BE2C (cell line): ENCODE measurements at regions not wholly inside any gene's neighbourhood (a gene's known extent, or its start where the extent isn't known, plus 50 kb on each side); places are given as distances from the start of the nearest gene placed in this dataset.

Experiments
- DNase-seq: peaks from one replicate; pipeline ENCODE4 v3.0.0-alpha.2; 2020
- H3K27me3 ChIP-seq: fragments of 250-450 bp; sonication (Bioruptor Pico); 2 replicates; pipeline ENCODE4 v1.5.1; 2020; ENCODE audit warnings: mild to moderate bottlenecking
- H3K36me3 ChIP-seq: fragments of 250-450 bp; sonication (Bioruptor Pico); 2 replicates; pipeline ENCODE4 v1.5.1; 2020; ENCODE audit warnings: mild to moderate bottlenecking
- H3K4me1 ChIP-seq: fragments of 250-450 bp; sonication (Bioruptor Pico); 2 replicates; pipeline ENCODE4 v1.5.1; 2020
- H3K4me3 ChIP-seq: 2 replicates; pipeline ENCODE4 v1.5.1; 2011; ENCODE audit warnings: low read depth, low read length
- H3K9me3 ChIP-seq: fragments of 250-450 bp; sonication (Bioruptor Pico); 2 replicates; pipeline ENCODE4 v1.5.1; 2020
- TF ChIP-seq, protein P1 (sequence below): IDR thresholded peaks from 2 replicates; pipeline ENCODE4 v1.5.1; 2012; ENCODE audit warnings: mild to moderate bottlenecking, low read depth, low read length

DNA sequence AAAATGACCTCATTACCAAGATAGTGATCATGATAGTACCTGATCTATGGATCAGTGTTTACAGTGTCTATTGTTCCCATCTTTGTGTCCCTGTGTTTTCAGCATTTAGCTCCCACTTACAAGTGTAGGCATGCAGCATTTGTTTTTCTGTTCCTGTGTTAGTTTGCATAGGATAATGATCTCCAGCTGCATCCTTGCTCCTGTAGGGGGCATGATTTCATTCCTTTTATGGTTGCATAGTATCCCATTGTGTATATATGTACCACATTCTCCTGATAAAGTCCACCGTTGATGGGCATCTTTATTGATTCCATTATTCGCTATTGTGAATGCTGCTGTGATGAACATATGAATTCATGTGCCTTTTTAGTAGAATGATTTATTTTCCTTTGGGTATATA, 215.4 kb upstream of the NAV3 start:
- H3K4me1 ChIP-seq = no peaks in the 10 kb centered on the region
- H3K27me3 ChIP-seq = no peaks in the 10 kb centered on the region
- H3K9me3 ChIP-seq = no peaks in the 10 kb centered on the region
- TF ChIP-seq, protein P1, sequence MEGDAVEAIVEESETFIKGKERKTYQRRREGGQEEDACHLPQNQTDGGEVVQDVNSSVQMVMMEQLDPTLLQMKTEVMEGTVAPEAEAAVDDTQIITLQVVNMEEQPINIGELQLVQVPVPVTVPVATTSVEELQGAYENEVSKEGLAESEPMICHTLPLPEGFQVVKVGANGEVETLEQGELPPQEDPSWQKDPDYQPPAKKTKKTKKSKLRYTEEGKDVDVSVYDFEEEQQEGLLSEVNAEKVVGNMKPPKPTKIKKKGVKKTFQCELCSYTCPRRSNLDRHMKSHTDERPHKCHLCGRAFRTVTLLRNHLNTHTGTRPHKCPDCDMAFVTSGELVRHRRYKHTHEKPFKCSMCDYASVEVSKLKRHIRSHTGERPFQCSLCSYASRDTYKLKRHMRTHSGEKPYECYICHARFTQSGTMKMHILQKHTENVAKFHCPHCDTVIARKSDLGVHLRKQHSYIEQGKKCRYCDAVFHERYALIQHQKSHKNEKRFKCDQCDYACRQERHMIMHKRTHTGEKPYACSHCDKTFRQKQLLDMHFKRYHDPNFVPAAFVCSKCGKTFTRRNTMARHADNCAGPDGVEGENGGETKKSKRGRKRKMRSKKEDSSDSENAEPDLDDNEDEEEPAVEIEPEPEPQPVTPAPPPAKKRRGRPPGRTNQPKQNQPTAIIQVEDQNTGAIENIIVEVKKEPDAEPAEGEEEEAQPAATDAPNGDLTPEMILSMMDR = 0 out of 2 replicates have a peak, but pooled peaks have one; percentile 9
- no peak overlapping the region for H3K4me3 ChIP-seq
- no peaks in the 10 kb centered on the region for H3K36me3 ChIP-seq
- no peak for DNase-seq

DNA sequence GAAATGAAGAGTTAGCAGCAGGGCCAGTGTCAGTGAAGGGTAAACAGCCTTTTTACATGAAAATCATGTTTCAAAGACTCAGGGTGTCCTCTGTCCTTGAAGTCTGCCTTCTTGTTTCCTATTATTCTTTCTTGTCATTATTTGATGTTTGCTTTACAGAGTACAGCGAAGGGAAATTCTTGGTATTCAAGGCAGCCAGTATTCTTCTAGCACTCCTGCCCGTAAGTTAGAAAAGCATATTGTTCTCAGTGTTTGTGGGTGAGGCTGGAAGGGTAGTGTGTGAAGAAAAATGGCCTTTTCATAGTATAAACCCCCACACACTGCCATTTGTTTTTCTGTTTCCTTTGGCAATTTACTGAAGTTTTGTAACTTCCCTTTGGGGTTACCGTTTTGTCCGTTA, 217.3 kb upstream of the NAV3 start:
- Histone ChIP-seq H3K4me3 (no peak overlapping the region), H3K27me3 (no peaks in the 10 kb centered on the region), H3K36me3 (no peaks in the 10 kb centered on the region), H3K4me1 (no peaks in the 10 kb centered on the region), H3K9me3 (no peaks in the 10 kb centered on the region)
- DNase-seq = no peak
- TF ChIP-seq, protein P1 = no peak

DNA sequence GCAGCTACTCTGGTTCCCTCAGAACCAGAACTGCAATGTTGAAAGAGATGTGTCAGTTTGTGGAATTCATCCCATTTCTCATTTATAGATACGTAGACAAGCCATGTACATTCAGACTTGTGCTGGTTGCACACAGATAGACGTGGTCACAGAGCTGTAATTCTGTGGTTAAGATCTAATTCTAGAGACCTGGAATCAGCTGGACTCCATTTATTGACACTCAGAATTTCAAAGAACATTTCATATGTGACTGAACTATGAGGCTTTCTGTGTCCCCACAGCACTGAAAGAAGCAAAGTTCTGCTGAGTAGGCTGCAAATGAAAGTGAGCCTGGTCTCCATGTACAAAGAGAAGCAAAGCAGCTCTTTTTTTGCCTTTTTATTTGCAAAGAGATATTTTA, 220.2 kb upstream of the NAV3 start:
- TF ChIP-seq, protein P1 = no peak
- no peaks in the 10 kb centered on the region for H3K9me3 ChIP-seq
- no peak overlapping the region for H3K4me3 ChIP-seq
- no peak for DNase-seq
- no peaks in the 10 kb centered on the region for H3K4me1 ChIP-seq
- no peaks in the 10 kb centered on the region for H3K36me3 ChIP-seq
- no peaks in the 10 kb centered on the region for H3K27me3 ChIP-seq

DNA sequence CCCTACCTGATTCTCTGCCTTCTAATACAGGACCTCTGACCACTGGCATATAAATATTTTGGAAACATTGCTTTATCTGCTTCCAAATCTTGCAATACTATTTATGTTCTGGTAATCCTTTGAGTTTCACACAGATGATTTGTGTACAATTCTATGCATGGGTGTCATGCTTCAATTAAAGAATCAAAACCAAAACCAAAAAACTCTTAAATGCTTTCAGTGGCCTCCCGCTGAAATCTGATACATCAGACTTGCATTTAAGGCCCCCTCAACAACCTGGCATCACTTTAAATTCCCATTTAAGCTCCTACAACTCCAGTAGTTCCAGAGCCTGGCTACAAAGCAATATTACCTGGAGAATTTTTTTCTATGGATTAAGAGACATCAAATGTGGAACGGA, 221.7 kb upstream of the NAV3 start:
- Histone ChIP-seq H3K27me3 (no peaks in the 10 kb centered on the region), H3K36me3 (no peaks in the 10 kb centered on the region), H3K4me1 (no peaks in the 10 kb centered on the region), H3K9me3 (no peaks in the 10 kb centered on the region), H3K4me3 (no peak overlapping the region)
- TF ChIP-seq, protein P1 = no peak
- no peak for DNase-seq

DNA sequence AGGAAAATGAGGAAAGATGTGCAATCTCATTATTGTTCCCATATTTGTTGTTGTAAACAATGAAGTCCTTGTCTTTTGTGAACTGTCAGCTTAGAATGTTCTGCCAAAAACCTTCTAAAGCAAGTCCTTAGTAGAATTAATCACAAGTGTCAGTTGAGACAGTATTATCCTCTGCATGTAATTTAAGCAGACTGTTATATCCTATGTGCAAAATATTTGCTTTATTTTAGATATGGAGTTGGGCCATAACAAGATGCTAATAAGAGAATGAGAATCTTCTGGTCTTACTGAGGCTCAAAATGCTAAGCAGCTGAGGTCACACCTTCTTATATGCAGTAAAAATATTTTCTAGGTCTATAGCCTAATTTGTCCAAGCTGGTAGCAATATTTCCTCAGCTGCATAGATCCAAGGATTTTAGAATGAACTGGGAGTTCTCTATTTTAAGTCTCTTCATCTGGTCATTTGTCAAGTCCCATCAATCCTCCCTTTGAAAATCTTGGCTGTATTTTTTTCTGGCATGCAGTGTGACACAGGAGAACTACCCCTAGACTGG, 222.3 kb upstream of the NAV3 start:
- no peak overlapping the region for H3K4me3 ChIP-seq
- no peaks in the 10 kb centered on the region for H3K27me3 ChIP-seq

DNA sequence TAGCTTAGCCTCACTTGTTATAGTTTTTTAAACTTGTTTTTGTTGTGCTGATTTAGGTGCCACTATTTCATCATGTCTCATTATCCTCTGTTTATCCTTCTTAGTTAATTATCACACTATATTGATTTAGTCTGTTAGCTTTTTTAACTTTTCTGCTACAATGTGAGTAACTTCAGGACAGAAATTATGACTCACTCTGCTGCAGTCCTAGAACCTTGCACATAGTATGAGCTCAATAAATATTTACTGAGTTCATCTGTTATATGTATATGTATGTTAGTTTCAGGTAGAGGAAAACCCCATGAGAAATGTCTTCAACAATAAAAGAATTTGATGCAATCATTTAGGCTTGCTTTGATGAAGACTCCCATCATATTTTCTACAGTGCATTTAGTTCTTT, 224.3 kb upstream of the NAV3 start:
- H3K9me3 ChIP-seq = no peaks in the 10 kb centered on the region
- H3K4me3 ChIP-seq = no peak overlapping the region
- no peak for DNase-seq
- no peaks in the 10 kb centered on the region for H3K27me3 ChIP-seq
- no peaks in the 10 kb centered on the region for H3K36me3 ChIP-seq
- H3K4me1 ChIP-seq = no peaks in the 10 kb centered on the region
- TF ChIP-seq, protein P1 = no peak

More for the DNA sequence above, 222.3 kb upstream of the NAV3 start:
- no peak for DNase-seq
- Histone ChIP-seq H3K9me3 (no peaks in the 10 kb centered on the region), H3K4me1 (no peaks in the 10 kb centered on the region), H3K36me3 (no peaks in the 10 kb centered on the region)
- TF ChIP-seq, protein P1 = no peak
